ENCODE measurements at regions not wholly inside any gene's neighbourhood (a gene's known extent, or its start where the extent isn't known, plus 50 kb on each side); places are given as distances from the start of the nearest gene placed in this dataset.

DNA sequence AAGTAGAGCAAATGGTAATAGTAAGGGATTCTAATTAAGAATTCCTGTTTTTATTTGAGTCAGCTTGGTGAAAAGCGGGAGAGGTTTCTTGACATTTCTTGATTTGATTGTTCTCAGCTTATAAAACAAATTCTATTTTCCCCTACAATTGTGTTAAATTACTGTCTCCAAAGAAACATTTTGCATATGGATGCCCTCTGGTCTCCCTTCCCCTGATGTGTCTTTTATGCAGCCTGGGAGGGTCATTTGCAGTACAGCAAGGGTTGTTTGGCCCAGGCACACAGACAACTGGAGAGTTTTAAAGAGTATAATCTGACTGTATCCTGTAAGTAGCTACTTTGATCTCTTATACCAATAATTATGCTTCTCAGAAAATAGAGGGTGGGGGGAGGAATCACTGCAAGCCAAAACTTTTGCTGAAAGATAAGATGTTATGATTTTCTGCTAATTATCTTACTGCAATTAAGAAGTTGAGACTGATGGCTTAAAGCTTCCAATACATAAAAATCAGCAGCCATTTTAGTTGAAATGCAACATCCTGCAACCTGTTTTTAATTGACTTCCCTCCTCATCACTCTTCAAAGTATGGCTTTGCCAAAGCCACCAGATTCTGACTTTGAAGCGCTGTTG lies 204.1 kb upstream of the SEMA6A start:
- BruUV-seq (replicated peaks), result no TSS peak
- Histone ChIP-seq H3K9me1 (replicated peaks; ENCODE audit: control insufficient read depth, extremely low read depth, insufficient read depth, low read length) (no peaks in the 10 kb centered on the region), H3K27me3 (ENCODE audit: control insufficient read depth in 2 of 2, insufficient read depth in 2 of 2, low read length in 2 of 2) (no peaks in the 10 kb centered on the region), H3K9ac (replicated peaks; ENCODE audit: extremely low read depth, insufficient read depth, low read length) (no peak overlapping the region), H3K4me2 (ENCODE audit: insufficient read depth, low read length) (no peak overlapping the region), H4K20me1 (replicated peaks; ENCODE audit: control insufficient read depth, extremely low read depth, insufficient read depth, low read length) (no peaks in the 10 kb centered on the region), H3K4me1 (ENCODE audit: control insufficient read depth, extremely low read depth, insufficient read depth, low read length) (no peaks in the 10 kb centered on the region), H3K9me3 (replicated peaks; ENCODE audit: control insufficient read depth, insufficient read depth, low read length) (no peaks in the 10 kb centered on the region), H3K4me3 (replicated peaks in 1 of 3; ENCODE audit: insufficient read depth in 1 of 3, low read depth in 1 of 3, low read length in 3 of 3) (no peak overlapping the region), H2AFZ (ENCODE audit: low read depth, low read length) (no peak overlapping the region), H3K27ac (ENCODE audit: insufficient read depth, low read depth, low read length) (no peak overlapping the region), H3K36me3 (ENCODE audit: control insufficient read depth in 2 of 2, extremely low read depth in 1 of 2, insufficient read depth in 2 of 2, low read length in 2 of 2) (no peaks in the 10 kb centered on the region), H3K79me2 (ENCODE audit: control insufficient read depth, insufficient read depth, low read length) (no peaks in the 10 kb centered on the region)
- FAIRE-seq (no peak), DNase-seq (ENCODE audit: low read depth, low spot score) (no peak)
- ChIA-PET POLR2A (no interaction called here), CTCF (no interaction called here)
- dilution Hi-C loops (cut with MboI; ENCODE audit: extremely low pct_ligation_motif_present, low sequenced_read_pairs) (no loop called here), intact Hi-C loops (cut with micrococcal nuclease) (no loop called here)
- TF ChIP-seq JUN (IDR thresholded peaks at IDR 0.05; ENCODE audit: borderline replicate concordance, insufficient read depth, insufficient read length, low read depth) (no peak), EZH2 (IDR thresholded peaks at IDR 0.05; ENCODE audit: borderline replicate concordance, low read depth, low read length, severe bottlenecking) (no peak), POLR2A (IDR thresholded peaks at IDR 0.05; ENCODE audit: low read depth, low read length) (no peak)

DNA sequence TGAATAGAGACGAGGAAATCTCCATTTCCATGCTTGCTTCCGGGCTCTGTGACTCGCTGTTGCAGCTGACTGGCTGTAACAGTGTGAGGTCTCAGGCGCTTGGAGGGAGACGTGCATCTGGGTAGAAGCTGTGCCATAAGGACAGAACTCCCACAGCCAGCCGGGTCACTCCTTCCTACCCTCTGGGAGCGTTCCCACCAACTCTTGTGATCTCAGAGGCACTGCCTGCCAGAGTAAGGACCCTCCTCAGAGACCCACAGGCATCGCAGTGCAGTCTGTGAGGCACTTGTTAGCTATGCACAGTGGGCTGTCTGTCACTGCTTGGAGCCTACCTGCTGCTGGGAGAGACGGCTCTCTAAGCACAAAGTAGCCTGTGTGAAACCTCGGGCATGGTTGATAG lies 203.4 kb upstream of the SEMA6A start:
- Histone ChIP-seq H3K27me3 (ENCODE audit: control insufficient read depth in 2 of 2, insufficient read depth in 2 of 2, low read length in 2 of 2) (no peaks in the 10 kb centered on the region), H3K4me2 (ENCODE audit: insufficient read depth, low read length) (no peak overlapping the region), H2AFZ (ENCODE audit: low read depth, low read length) (no peak overlapping the region), H3K9me3 (replicated peaks; ENCODE audit: control insufficient read depth, insufficient read depth, low read length) (no peaks in the 10 kb centered on the region), H3K9ac (replicated peaks; ENCODE audit: extremely low read depth, insufficient read depth, low read length) (no peak overlapping the region), H3K79me2 (ENCODE audit: control insufficient read depth, insufficient read depth, low read length) (no peaks in the 10 kb centered on the region), H3K9me1 (replicated peaks; ENCODE audit: control insufficient read depth, extremely low read depth, insufficient read depth, low read length) (no peaks in the 10 kb centered on the region), H3K4me3 (replicated peaks in 1 of 3; ENCODE audit: insufficient read depth in 1 of 3, low read depth in 1 of 3, low read length in 3 of 3) (no peak overlapping the region), H4K20me1 (replicated peaks; ENCODE audit: control insufficient read depth, extremely low read depth, insufficient read depth, low read length) (no peaks in the 10 kb centered on the region), H3K4me1 (ENCODE audit: control insufficient read depth, extremely low read depth, insufficient read depth, low read length) (no peaks in the 10 kb centered on the region), H3K27ac (ENCODE audit: insufficient read depth, low read depth, low read length) (no peak overlapping the region), H3K36me3 (ENCODE audit: control insufficient read depth in 2 of 2, extremely low read depth in 1 of 2, insufficient read depth in 2 of 2, low read length in 2 of 2) (no peaks in the 10 kb centered on the region)
- dilution Hi-C loops (cut with MboI; ENCODE audit: extremely low pct_ligation_motif_present, low sequenced_read_pairs), result no loop called here
- TF ChIP-seq FOS (IDR thresholded peaks at IDR 0.05; ENCODE audit: borderline replicate concordance, insufficient read depth, low read length), result no peak
- TF ChIP-seq JUN (IDR thresholded peaks at IDR 0.05; ENCODE audit: borderline replicate concordance, insufficient read depth, insufficient read length, low read depth), result no peak
- TF ChIP-seq POLR2A (IDR thresholded peaks at IDR 0.05; ENCODE audit: low read depth, low read length), result no peak
- no peak for TF ChIP-seq POLR2AphosphoS5 (IDR thresholded peaks at IDR 0.05; ENCODE audit: insufficient read depth, low read depth, low read length)
- TF ChIP-seq MYC (IDR thresholded peaks at IDR 0.05; ENCODE audit: low read depth, low read length), result no peak
- FAIRE-seq, result no peak
- ChIA-PET CTCF (no interaction called here), POLR2A (no interaction called here)
- BruUV-seq (replicated peaks), result no TSS peak
- intact Hi-C loops (cut with micrococcal nuclease), result no loop called here
- no peak for DNase-seq (ENCODE audit: low read depth, low spot score)
